HepG2 (cell line): ENCODE measurements at regions not wholly inside any gene's neighbourhood (a gene's known extent, or its start where the extent isn't known, plus 50 kb on each side); places are given as distances from the start of the nearest gene placed in this dataset.

Experiments
- KDM1A ChIP-seq: IDR thresholded peaks from 2 replicates; pipeline ENCODE4 v1.6.1; 2016; ENCODE audit warnings: missing compliant biosample characterization
- MTF2 ChIP-seq: sonication (generic); formaldehyde crosslinking; IDR thresholded peaks from 2 replicates; pipeline ENCODE4 v1.5.0; 2020; ENCODE audit warnings: missing genetic modification reagents, borderline replicate concordance
- PHF5A ChIP-seq: IDR thresholded peaks from one replicate; pipeline ENCODE4 v1.6.1; 2018; ENCODE audit warnings: low read depth, missing genetic modification reagents; ENCODE audit not compliant: unreplicated experiment
- SIX4 ChIP-seq: sonication (generic); formaldehyde crosslinking; IDR thresholded peaks from 2 replicates; pipeline ENCODE4 v1.4.0; 2020; ENCODE audit warnings: missing genetic modification reagents
- SOX5 ChIP-seq: IDR thresholded peaks from 2 replicates; pipeline ENCODE4 v1.6.1; 2016; ENCODE audit warnings: borderline replicate concordance
- SPEN ChIP-seq: sonication (generic); formaldehyde crosslinking; IDR thresholded peaks from 2 replicates; pipeline ENCODE4 v1.5.1; 2020; ENCODE audit warnings: low read depth, mild to moderate bottlenecking, missing genetic modification reagents
- TEAD2 ChIP-seq: sonication (generic); formaldehyde crosslinking; IDR thresholded peaks from 2 replicates; pipeline ENCODE4 v1.9.0; 2021; ENCODE audit warnings: missing genetic modification reagents
- U2AF2 ChIP-seq: fragments of 200-400 bp; formaldehyde crosslinking; IDR thresholded peaks from 2 replicates; pipeline ENCODE4 v1.6.1; 2017; ENCODE audit warnings: low read depth, mild to moderate bottlenecking, low read length
- ZNF180 ChIP-seq: sonication (generic); formaldehyde crosslinking; IDR thresholded peaks from 2 replicates; pipeline ENCODE4 v1.4.0; 2020; ENCODE audit warnings: low read depth, missing genetic modification reagents, borderline replicate concordance
- ZNF383 ChIP-seq: sonication (generic); formaldehyde crosslinking; IDR thresholded peaks from 2 replicates; pipeline ENCODE4 v1.4.0; 2020; ENCODE audit warnings: missing genetic modification reagents, mild to moderate bottlenecking, borderline replicate concordance
- ZNF589 ChIP-seq: sonication (generic); formaldehyde crosslinking; conservative IDR thresholded peaks from 2 replicates; pipeline ENCODE4 v1.8.0; 2022; ENCODE audit warnings: mild to moderate bottlenecking, moderate library complexity, missing genetic modification reagents
- ZNF605 ChIP-seq: sonication (generic); formaldehyde crosslinking; IDR thresholded peaks from 2 replicates; pipeline ENCODE4 v1.8.0; 2022; ENCODE audit warnings: mild to moderate bottlenecking, missing genetic modification reagents
- ZNF737 ChIP-seq: sonication (generic); formaldehyde crosslinking; IDR thresholded peaks from 2 replicates; pipeline ENCODE4 v1.5.0; 2020; ENCODE audit warnings: missing genetic modification reagents, mild to moderate bottlenecking, borderline replicate concordance
- ZNF850 ChIP-seq: sonication (generic); formaldehyde crosslinking; conservative IDR thresholded peaks from 2 replicates; pipeline ENCODE4 v1.9.0; 2021; ENCODE audit warnings: mild to moderate bottlenecking, missing genetic modification reagents
- TF ChIP-seq, protein P1 (sequence below): sonication (generic); formaldehyde crosslinking; IDR thresholded peaks from 2 replicates; pipeline ENCODE4 v1.4.0; 2020; ENCODE audit warnings: mild to moderate bottlenecking, missing genetic modification reagents, borderline replicate concordance
- TF ChIP-seq, protein P2 (sequence below): sonication (generic); formaldehyde crosslinking; IDR thresholded peaks from 2 replicates; pipeline ENCODE4 v1.5.0; 2020; ENCODE audit warnings: missing genetic modification reagents, mild to moderate bottlenecking, borderline replicate concordance
- TF ChIP-seq, protein P3 (sequence below): sonication (generic); formaldehyde crosslinking; IDR thresholded peaks from 2 replicates; pipeline ENCODE4 v1.4.0; 2020; ENCODE audit warnings: missing genetic modification reagents
- TF ChIP-seq, protein P4 (sequence below): sonication (generic); formaldehyde crosslinking; IDR thresholded peaks from 2 replicates; pipeline ENCODE4 v1.9.0; 2022; ENCODE audit warnings: low read depth, missing genetic modification reagents
- TF ChIP-seq, protein P5 (sequence below): IDR thresholded peaks from 2 replicates; pipeline ENCODE4 v1.4.0; 2020; ENCODE audit warnings: mild to moderate bottlenecking, missing genetic modification reagents
- TF ChIP-seq, protein P6 (sequence below): sonication (generic); formaldehyde crosslinking; IDR thresholded peaks from 2 replicates; pipeline ENCODE4 v1.5.1; 2020; ENCODE audit warnings: mild to moderate bottlenecking, missing genetic modification reagents, borderline replicate concordance

DNA sequence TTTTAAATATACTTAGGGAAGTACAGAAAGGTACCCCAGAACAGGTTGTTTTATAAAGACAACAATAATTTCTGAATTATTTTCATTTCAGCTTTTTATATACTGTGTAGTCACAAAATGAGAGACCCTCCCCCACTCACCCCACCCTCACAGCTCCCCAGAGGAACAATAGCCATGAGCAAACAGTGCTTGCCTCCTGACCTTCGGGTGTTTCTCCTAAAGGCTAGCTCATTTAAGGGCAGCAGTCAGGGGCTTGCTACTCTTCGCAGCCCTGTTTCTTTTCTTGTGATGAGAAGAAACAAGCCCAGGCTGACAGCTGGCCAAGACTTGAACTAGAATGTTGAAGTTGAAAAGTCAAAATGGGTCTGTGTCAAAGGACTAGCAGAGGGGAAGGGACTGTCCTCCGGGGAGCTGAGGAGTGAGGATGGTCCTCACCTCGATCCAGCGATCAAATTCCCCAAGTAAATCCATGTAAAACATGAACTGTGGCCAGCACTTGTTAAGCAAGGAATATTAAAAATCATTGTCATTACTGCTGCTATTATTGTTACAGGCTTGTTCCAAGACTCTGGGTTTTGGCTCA, 133.8 kb upstream of the ARHGAP5 start (continued):
- TF ChIP-seq, protein P1, sequence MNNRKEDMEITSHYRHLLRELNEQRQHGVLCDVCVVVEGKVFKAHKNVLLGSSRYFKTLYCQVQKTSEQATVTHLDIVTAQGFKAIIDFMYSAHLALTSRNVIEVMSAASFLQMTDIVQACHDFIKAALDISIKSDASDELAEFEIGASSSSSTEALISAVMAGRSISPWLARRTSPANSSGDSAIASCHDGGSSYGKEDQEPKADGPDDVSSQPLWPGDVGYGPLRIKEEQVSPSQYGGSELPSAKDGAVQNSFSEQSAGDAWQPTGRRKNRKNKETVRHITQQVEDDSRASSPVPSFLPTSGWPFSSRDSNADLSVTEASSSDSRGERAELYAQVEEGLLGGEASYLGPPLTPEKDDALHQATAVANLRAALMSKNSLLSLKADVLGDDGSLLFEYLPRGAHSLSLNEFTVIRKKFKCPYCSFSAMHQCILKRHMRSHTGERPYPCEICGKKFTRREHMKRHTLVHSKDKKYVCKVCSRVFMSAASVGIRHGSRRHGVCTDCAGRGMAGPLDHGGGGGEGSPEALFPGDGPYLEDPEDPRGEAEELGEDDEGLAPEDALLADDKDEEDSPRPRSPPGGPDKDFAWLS (CRISPR knock-in tag): no peak
- TF ChIP-seq ZNF605 (CRISPR knock-in tag): no peak
- no peak for TF ChIP-seq SIX4 (CRISPR knock-in tag)
- TF ChIP-seq SOX5 (CRISPR knock-in tag): peak; percentile 53; the same call in 1 of the 2 replicates
- no peak for TF ChIP-seq ZNF850 (CRISPR knock-in tag)
- TF ChIP-seq, protein P2, sequence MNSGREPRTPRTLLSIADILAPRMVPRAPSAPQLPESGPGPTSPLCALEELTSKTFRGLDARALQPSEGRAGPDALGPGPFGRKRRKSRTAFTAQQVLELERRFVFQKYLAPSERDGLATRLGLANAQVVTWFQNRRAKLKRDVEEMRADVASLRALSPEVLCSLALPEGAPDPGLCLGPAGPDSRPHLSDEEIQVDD (CRISPR knock-in tag): no peak
- TF ChIP-seq SPEN (CRISPR knock-in tag): no peak
- TF ChIP-seq ZNF180: no peak
- TF ChIP-seq U2AF2: no peak
- no peak for TF ChIP-seq KDM1A (CRISPR knock-in tag)
- 0 out of 2 replicates have a peak, but pooled peaks have one; percentile 77 for TF ChIP-seq ZNF737 (CRISPR knock-in tag)
- TF ChIP-seq, protein P3, sequence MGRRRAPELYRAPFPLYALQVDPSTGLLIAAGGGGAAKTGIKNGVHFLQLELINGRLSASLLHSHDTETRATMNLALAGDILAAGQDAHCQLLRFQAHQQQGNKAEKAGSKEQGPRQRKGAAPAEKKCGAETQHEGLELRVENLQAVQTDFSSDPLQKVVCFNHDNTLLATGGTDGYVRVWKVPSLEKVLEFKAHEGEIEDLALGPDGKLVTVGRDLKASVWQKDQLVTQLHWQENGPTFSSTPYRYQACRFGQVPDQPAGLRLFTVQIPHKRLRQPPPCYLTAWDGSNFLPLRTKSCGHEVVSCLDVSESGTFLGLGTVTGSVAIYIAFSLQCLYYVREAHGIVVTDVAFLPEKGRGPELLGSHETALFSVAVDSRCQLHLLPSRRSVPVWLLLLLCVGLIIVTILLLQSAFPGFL: no peak
- TF ChIP-seq, protein P4, sequence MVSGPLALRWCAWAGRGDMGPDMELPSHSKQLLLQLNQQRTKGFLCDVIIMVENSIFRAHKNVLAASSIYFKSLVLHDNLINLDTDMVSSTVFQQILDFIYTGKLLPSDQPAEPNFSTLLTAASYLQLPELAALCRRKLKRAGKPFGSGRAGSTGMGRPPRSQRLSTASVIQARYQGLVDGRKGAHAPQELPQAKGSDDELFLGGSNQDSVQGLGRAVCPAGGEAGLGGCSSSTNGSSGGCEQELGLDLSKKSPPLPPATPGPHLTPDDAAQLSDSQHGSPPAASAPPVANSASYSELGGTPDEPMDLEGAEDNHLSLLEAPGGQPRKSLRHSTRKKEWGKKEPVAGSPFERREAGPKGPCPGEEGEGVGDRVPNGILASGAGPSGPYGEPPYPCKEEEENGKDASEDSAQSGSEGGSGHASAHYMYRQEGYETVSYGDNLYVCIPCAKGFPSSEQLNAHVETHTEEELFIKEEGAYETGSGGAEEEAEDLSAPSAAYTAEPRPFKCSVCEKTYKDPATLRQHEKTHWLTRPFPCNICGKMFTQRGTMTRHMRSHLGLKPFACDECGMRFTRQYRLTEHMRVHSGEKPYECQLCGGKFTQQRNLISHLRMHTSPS (CRISPR knock-in tag): no peak
- TF ChIP-seq TEAD2 (CRISPR knock-in tag): no peak
- TF ChIP-seq ZNF589 (CRISPR knock-in tag): no peak
- TF ChIP-seq, protein P5, sequence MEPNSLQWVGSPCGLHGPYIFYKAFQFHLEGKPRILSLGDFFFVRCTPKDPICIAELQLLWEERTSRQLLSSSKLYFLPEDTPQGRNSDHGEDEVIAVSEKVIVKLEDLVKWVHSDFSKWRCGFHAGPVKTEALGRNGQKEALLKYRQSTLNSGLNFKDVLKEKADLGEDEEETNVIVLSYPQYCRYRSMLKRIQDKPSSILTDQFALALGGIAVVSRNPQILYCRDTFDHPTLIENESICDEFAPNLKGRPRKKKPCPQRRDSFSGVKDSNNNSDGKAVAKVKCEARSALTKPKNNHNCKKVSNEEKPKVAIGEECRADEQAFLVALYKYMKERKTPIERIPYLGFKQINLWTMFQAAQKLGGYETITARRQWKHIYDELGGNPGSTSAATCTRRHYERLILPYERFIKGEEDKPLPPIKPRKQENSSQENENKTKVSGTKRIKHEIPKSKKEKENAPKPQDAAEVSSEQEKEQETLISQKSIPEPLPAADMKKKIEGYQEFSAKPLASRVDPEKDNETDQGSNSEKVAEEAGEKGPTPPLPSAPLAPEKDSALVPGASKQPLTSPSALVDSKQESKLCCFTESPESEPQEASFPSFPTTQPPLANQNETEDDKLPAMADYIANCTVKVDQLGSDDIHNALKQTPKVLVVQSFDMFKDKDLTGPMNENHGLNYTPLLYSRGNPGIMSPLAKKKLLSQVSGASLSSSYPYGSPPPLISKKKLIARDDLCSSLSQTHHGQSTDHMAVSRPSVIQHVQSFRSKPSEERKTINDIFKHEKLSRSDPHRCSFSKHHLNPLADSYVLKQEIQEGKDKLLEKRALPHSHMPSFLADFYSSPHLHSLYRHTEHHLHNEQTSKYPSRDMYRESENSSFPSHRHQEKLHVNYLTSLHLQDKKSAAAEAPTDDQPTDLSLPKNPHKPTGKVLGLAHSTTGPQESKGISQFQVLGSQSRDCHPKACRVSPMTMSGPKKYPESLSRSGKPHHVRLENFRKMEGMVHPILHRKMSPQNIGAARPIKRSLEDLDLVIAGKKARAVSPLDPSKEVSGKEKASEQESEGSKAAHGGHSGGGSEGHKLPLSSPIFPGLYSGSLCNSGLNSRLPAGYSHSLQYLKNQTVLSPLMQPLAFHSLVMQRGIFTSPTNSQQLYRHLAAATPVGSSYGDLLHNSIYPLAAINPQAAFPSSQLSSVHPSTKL (CRISPR knock-in tag): peak; percentile 25; the same call in 1 of the 2 replicates
- TF ChIP-seq PHF5A (CRISPR knock-in tag): no peak
- TF ChIP-seq ZNF383 (CRISPR knock-in tag): 0 out of 2 replicates have a peak, but pooled peaks have one; percentile 3
- TF ChIP-seq, protein P6, sequence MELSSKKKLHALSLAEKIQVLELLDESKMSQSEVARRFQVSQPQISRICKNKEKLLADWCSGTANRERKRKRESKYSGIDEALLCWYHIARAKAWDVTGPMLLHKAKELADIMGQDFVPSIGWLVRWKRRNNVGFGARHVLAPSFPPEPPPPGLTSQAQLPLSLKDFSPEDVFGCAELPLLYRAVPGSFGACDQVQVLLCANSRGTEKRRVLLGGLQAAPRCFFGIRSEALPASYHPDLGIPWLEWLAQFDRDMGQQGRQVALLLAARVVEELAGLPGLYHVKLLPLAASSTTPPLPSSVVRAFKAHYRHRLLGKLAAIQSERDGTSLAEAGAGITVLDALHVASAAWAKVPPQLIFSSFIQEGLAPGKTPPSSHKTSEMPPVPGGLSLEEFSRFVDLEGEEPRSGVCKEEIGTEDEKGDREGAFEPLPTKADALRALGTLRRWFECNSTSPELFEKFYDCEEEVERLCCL: no peak
- TF ChIP-seq MTF2 (CRISPR knock-in tag): no peak
